Stimulated activated CD4-positive, alpha-beta T cell treated with anti-CD3 and anti-CD28 coated beads, Interleukin-15, amount 100 ng/mL, for 1 hour (primary cell): ENCODE measurements at regions not wholly inside any gene's neighbourhood (a gene's known extent, or its start where the extent isn't known, plus 50 kb on each side); places are given as distances from the start of the nearest gene placed in this dataset.
"Not testable (repeated sequence)": the region's sequence is repeated elsewhere in the genome, so short reads cannot be mapped to it uniquely, and the experiment has no call there.

ENCODE experiments used
- DNase-seq, 2 donors: peaks; one replicate each; pipeline ENCODE4 v3.0.0-alpha.2; 2020; ENCODE audit warnings: low read depth in 1 of 2, low spot score in 1 of 2

DNA sequence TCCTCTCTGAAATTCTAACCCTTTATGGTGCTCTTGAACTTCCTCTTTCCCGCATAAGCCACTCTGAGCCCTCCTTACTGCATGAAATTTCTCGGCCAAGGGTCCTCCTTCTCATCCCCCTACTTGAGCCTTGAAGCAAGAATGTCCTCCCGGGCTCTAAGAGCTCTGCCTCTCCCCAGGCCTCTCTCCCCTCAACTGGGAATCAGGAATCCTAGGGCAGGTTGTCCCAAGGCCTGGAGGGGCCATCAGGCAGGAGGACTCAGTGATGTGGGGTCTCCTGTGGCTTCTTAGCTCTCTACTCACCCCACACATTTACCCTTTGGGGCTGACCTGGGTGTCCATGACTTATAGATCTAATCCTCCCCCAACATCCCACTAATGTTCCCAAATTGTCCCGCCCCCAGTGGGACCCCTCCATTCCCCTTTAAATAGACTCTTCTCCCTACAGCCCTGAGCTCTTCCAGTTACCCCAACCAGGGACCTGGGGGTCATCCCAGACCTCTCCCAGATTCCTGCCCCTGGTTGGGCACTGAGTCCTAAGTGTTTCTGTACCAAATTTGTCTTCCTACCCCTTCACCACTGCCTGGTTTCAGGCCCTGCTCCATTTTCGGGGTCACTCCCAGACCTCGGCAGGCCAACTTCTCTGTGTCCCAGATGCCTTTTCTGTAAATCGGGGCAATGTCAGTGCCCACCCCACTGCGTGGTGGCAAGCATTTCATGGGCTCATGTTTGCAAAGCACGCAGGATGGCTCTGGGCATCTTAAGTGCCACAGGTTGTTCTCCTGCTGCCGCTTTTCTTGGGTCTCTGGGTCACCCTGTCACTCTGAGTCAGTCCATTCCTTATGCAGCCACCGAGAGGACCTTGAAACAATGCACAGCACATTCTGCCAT lies 171.2 kb downstream of the ASB1 start:
- no peak for DNase-seq

DNA sequence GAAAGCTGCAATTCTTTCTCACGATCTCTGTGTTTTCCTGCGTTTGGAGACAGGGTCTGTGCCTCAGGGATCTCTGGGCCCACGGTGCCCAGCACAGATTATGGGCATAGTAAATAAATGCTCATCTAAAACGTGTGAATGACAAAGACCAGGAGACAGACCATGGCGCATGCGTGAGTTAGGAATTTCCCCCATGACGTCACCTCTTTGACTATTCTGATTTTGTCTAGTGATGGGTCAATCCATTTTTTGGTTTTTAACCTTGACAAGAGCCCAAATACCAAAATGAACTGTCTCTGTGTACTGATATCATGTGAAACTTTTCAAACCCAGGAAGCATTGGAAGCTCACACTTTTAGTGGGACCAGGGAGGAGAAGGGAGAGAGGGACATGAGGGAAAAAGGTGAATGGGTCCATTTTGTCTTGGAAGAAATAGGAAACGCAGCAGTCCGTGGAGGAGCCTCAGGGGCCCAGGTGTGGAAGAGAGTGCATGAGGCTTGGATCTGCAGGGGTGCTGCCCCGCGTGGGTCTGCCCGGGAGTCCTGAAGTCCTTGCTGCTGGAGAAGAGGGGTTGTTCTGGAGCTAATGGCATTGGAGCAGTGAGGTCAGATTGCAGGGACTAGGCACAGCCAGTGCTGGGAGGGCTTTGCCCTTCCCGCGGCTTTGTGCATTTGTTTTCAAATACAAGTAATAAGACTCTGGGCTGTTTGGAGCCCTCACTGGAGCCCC lies 172.2 kb downstream of the ASB1 start:
- DNase-seq, result no peak

DNA sequence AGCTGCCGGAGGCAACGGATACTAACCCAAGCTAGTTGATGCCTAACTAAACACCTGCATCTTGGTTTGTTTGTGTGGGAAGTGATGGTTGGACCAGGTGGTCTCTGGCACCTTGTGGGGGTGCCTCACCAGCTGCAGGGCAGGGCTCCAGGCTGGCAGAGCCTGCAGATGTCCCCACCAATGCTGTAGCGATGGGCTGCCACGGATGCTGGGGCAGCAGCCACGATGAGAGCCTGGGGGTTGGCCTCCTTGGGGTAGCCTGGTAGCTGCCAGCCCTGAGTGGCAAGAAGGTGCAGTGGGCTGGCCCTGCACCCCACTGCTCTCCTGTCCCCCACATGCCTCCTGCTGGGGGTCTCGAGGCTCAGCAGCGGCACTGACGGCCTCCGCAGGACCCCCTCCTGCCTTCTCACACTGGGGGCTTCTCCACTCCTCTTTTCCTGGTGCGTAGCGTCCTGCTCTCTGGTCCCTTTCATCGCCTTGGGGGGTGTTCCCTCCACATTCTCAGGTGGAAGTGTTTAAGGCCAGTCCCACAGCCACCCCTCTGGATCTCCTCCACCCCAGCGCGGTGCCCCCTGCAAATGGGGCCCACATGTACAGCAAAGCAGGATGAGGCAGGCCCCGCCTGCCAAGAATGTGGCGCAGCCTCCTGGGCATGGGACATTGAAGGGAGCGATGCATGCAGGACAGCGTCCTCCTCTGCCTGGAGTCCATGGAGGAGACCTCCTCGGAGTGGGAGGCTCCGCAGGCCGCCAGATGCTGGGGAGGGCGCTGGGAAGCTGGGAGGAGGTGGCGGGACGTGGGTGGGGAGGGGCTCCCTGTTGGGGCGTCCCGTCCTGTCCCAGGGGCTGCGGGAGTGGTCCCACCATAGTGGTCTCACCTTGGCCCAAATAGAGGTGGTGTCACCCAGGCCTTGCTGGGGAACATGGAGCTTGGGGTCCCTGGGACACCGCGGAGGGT lies 173.1 kb downstream of the ASB1 start:
- no peak for DNase-seq

DNA sequence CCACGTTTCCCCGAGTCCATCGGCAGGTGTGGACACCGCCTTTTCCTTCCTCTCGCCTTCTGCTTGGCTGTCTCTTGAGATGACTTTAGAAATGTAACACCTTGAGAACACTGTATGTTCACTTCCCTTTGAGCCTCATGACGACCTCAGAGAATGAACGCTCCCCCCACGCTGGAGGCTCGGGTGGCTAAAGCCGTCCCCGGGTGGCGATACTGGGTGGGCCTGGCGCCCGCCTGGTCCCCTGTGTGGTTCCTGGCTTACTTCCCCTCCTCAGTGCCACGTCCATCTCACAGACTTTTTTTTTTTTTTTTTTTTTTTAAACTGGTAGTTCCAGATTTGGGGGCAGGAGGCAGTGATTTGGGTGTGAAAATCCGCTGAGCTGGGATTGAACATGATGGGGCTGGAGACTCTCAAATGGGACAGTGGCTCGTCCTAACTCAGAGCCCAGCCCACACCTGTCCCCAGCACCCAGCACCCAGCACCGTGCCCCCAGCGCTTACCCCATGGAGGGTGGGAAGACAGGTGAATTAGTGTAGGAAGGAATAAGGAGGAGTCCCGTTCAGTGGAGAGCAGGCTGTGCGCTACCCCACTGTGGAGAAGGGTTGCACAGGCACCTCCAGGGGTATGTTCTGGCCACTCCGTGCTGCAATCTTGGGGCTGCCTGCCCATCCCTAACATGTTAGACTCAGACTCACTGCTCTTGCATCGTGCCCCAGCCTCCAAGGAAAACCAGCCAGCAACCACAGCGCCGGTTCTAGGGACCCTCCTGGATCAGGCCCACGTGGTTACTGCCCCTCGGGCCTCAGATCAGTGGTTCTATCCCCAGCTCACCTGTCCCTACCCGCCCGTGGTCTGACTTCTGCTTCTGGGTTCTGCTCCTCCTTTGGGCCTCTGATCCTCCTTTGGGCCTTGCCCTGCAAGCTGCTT lies 174.0 kb downstream of the ASB1 start:
- no peak for DNase-seq

DNA sequence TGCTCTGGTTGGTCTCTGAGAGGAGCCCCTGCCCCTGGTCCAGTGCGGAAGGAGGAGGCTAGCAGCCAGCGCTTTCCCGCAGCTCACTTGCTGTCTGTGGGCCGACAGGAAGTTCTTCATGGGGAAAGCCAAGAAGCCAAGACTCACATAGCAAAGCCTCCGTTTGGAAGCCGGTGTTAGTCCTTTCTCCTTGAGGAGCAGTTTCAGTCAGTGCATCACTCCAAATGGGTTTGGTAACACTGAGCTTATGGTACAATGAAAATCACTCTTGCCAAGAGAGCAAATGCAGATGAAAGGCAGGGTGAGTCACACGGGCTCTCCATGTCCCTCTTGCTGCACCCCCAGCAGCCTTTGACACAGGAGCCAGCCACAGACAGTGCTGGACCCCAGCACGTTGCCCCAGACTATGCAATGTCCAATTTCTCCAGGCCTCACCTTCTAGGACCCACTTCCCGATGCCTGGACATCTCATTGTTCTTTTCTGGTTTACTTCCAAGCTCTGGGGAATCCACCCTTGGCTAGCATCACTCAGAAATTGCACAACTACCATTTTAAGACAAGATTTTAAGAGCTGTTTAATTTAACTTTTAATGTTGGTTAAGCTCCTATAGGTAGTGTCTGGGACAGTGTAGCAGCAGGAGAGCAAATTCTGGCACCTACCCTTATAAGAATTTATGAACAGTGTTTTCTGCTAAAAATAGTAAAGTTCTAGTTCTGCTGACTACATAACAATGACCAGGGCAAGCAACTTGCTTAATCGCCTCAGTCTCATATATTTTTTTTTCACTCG lies 174.9 kb downstream of the ASB1 start:
- no peak for DNase-seq

DNA sequence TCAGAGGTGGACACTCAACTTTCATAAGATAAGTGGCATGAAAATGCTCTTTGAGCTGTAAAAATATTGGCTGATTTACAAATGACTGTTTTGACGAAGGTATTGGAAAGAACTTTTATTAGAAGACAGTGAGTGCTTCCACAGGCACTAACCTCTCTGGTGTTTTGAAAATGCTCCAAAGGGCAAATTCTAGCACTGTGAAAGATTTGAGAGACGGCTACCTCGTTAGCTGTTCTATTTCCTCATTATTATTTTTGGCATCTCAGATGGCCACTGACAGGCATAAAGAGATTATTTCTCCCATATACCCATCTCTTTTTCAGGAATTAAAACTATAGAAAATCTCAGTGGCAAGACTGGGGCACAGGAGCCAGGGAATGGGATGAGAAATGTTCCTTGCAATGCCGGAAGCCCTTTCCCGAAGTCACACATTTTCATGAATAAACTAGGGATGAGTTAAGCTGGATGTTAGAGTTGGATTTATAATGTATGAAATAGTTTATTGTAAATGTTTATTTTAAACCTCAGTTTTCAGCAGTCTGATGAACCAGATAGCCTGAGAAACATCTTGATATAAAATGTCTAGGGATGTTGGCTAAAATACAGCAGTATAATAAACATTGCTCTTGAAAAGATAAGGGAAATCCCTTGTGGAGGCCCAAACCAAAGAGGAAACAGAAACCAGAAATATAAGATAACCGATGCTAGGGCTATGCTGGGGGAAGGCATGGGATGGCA lies 175.7 kb downstream of the ASB1 start:
- no peak for DNase-seq

DNA sequence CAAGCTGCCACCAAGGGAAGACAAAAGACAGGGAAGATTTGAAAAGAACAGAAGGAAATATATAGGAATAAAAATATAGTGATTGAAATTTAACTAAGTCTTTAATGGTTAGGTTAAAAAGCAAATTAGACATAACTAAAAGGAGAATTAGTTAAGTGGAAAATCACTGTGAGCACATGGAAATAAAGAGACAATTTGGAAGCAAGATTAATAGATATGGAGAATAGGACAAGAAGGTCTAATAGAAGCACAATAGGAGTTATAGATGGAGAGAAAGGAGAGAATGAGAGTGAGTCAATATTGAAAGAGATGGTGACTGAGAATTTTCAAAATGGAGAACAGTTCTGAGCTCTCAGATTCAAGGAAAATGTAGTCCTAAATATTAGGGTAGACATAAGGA lies 176.9 kb downstream of the ASB1 start:
- no peak for DNase-seq

DNA sequence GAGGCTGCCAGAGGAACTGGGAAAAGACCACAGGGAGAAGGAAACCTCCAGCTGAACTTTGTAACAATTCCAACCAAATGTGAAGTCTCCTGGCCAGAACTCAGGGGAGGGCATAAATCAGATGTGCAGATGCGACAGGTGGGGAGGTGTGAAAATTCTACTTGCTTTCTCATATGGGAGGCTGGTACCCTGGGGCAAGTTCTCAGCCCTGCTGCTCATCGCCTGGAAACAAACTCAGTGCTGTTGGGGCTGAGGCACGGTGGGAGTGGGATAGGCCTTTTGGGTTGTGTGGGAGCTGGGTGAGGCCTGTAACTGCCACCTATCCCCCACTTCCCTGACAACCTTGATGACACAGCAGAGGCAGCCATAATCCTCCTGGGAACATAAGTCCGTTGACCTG lies 179.6 kb downstream of the ASB1 start:
- no peak for DNase-seq

DNA sequence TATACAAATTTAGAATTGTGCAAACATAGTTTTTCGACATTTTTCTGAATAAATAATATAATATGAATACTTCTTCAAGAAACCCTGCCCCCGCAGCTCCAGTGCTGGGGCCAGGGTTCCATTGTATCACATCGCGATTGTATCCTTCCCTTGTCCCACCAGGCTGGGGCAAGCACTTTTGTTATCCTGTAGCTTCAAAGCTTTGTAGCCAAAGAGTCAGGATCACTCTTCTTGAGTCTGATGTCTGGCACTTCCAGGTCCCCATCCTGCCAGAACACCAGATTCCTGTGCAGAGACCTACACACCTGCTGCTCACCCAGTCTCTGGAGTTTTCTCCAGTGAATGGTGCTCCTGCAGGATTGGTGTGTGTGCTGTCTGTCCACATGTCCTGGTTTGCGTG lies 186.9 kb downstream of the ASB1 start:
- DNase-seq, result no peak

DNA sequence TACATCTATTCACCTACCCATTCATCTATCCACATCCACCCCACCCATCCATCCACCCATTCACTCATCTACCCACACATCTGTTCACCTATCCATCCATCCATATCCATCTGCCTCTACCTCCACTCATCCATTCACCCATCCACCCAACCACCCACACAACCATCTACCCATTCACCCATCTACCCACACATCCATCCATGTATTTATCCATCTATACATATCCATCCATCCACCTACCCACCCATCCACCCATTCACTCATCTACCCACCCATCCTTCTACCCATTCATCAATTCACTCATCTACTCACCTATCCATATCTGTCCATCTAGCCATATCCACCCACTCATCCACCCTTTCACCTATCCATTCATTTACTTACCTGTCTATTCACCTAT lies 187.6 kb downstream of the ASB1 start:
- DNase-seq, result no peak

DNA sequence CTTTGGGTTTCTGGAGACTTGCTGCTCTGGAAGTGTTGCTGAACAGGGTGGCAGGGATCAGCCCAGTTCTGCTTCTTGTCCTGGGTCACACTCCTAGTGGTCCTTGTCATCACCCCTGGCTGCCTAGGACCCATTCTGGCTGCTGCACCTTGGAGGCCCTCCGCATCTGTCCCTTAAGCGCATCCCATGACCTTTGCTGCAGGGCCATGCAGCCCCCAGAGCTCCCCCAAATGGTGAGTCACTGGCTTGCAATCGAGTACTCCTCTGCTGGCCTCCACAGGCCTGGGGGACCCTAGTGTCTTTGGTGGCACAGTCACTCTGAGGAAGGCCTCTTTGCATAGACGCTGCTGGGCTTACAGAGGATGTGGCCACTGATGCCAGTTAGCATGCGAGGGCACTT lies 188.5 kb downstream of the ASB1 start:
- no peak for DNase-seq

DNA sequence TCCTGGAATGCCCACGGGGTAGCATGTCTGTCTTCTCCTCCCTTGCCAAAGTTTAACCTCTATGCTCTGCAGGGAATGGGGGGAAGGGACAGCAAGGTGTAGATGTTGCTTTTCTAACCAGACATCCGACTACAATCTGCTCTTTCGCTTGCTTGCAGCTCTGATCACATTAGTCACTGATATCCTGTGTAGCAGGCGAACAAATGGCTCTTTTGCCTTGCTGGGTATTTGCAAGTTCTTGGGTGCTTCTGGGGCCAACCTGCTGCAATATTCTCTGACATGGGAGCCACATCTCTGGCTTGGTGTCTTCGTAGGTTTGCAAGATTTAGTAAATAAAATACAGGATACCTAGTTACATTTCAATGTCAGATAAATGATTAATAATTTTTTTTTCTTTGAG lies 190.0 kb downstream of the ASB1 start:
- no peak for DNase-seq

DNA sequence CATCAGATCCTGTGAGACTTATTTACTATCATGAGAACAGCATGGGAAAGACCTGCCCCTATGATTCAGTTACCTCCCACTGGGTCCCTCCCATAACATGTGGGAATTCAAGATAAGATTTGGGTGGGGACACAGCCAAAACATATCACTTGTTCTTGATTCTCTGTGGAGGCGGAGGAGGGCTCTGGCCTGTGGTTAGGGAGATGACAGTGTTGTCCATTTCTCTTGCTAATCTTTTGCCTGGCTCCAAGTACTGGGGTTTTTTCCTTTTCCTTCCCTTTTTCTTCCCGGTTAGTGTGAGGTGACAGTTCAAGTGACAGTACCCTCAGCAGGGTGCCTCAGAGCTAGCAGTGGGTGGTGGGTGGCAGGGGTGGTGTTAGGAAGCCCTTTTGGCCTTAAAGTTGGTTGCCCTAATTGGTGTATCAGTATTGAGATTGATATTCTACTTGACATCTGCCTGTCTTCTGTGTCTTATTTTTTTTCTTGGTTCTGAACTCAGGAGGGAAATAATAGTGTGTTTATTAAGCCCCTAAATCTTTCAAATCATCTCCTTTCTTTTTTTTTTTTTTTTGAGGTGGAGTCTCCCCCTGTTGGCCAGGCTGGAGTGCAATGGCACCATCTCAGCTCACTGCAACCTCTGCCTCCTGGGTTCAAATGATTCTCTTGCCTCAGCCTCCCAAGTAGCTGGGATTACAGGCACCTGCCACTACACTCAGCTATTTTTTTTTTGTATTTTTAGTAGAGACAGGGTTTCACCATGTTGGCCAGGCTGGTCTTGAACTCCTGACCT lies 192.0 kb downstream of the ASB1 start:
- not testable (repeated sequence) for DNase-seq

DNA sequence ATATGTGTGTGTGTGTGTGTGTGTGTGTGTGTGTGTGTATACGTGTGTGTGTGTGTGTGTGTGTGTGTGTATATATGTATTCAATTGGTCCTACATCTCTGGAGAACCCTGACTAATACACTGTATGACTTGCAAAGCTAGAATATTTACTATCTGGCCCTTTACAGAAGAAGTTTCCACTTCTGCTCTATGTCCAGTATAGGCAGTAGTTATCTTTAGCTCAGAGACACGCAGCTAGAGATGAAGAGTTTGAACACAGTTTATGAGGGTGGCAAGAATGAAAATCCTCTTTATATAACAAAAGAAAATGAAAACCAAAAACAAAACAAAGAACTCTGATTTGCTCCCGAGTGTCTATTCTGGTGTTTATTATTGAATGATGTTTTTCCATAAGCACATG lies 201.2 kb downstream of the ASB1 start:
- DNase-seq, result no peak

DNA sequence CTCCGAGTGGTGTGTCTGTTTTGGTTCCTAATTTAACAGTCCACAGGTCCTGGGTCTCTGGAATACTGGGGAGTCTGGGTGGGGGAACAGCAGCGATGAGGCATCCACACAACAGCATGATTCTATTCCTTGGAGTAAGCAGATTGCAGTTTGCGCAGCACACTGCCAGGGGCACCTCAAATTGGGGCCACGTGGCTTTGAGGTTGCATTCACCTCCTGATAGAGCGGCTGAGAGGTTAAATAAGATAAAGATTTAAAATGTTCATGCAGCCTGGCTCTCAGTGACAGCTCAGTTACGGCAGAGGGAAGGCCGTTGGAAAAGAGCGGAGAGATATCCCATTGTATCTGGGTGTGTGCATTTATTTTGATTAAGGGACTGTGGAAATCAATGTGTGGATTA lies 202.3 kb downstream of the ASB1 start:
- no peak for DNase-seq

DNA sequence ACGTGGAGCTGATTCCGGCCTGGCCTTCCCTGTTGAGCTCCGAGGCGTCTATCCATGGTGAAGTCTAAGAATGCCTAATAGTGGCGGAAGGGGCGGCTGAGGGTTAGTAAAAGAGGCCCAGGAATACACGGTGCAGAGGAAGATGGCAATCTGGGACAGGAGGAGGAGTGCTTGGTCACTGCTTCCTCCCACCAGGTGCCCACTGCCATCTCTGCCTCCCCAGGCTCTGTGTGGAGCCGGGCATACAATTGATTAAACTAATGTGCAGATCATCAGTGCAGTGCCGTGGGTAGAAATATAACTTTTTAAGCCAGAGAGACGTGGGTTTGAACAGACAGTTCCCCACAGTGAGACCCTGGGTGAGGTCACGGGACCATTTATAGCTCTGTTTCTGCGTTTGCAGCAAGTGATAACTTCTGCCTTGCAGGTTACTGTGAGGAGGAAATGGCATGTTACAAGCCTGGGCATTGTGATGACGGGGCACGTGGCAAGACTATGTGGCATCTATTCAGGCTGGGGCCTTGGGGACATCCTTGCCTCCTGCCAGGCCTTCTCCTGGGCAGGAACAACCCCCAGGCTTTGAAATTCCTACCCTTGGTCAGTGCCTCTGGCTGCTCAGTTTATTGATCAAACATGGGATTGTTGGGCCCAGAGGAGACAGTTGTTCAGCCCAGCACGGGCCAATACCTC lies 204.9 kb downstream of the ASB1 start:
- no peak for DNase-seq
